HEK293T (cell line): ENCODE measurements at regions not wholly inside any gene's neighbourhood (a gene's known extent, or its start where the extent isn't known, plus 50 kb on each side); places are given as distances from the start of the nearest gene placed in this dataset.

Experiments used
- CTCF ChIA-PET: fragments of 350-600 bp; formaldehyde crosslinking; extraction: SDS; loops from one replicate; lab custom pipeline; 2021; ENCODE audit warnings: antibody characterized with exemption, inconsistent platforms; lab: Yijun Ruan, JAX
- POLR2A ChIA-PET: fragments of 350-600 bp; formaldehyde crosslinking; extraction: SDS; loops from one replicate; lab custom pipeline; 2020; ENCODE audit warnings: antibody characterized with exemption, inconsistent platforms; lab: Yijun Ruan, JAX
- DNase-seq: peaks from one replicate; pipeline ENCODE4 v3.0.0; 2012; ENCODE audit warnings: mixed read lengths; ENCODE audit errors: extremely low spot score
- ARNT ChIP-seq: fragments of 450-650 bp; IDR thresholded peaks from 2 replicates; pipeline ENCODE4 v1.6.1; 2017; ENCODE audit warnings: mild to moderate bottlenecking
- BHLHE40 ChIP-seq: fragments of 450-650 bp; IDR thresholded peaks from 2 replicates; pipeline ENCODE4 v1.6.1; 2016; ENCODE audit warnings: mild to moderate bottlenecking, moderate library complexity, borderline replicate concordance
- CTBP1 ChIP-seq: fragments of 450-650 bp; IDR thresholded peaks from 2 replicates; pipeline ENCODE4 v1.6.1; 2016; ENCODE audit warnings: borderline replicate concordance
- ELF4 ChIP-seq: fragments of 450-650 bp; IDR thresholded peaks from 2 replicates; pipeline ENCODE4 v1.6.1; 2017; ENCODE audit warnings: antibody characterized with exemption
- FOXA1 ChIP-seq: fragments of 450-650 bp; IDR thresholded peaks from 2 replicates; pipeline ENCODE4 v1.6.1; 2016; ENCODE audit warnings: mild to moderate bottlenecking
- FOXK2 ChIP-seq: fragments of 450-650 bp; IDR thresholded peaks from 2 replicates; pipeline ENCODE4 v1.6.1; 2016; ENCODE audit warnings: mild to moderate bottlenecking
- FOXM1 ChIP-seq: fragments of 450-650 bp; IDR thresholded peaks from 2 replicates; pipeline ENCODE4 v1.6.1; 2017; ENCODE audit warnings: mild to moderate bottlenecking, borderline replicate concordance
- HDGF ChIP-seq: fragments of 450-650 bp; IDR thresholded peaks from 2 replicates; pipeline ENCODE4 v1.6.1; 2017; ENCODE audit warnings: antibody characterized with exemption, borderline replicate concordance
- L3MBTL2 ChIP-seq: fragments of 450-650 bp; conservative IDR thresholded peaks from 2 replicates; pipeline ENCODE4 v1.6.1; 2016; ENCODE audit warnings: mild to moderate bottlenecking
- LEF1 ChIP-seq: fragments of 450-650 bp; IDR thresholded peaks from 2 replicates; pipeline ENCODE4 v1.6.1; 2017; ENCODE audit warnings: mild to moderate bottlenecking, borderline replicate concordance
- NFRKB ChIP-seq: fragments of 450-650 bp; IDR thresholded peaks from 2 replicates; pipeline ENCODE4 v1.6.1; 2016; ENCODE audit warnings: mild to moderate bottlenecking, moderate library complexity
- SP1 ChIP-seq: fragments of 450-650 bp; IDR thresholded peaks from 2 replicates; pipeline ENCODE4 v1.6.1; 2017
- SUZ12 ChIP-seq: fragments of 450-650 bp; IDR thresholded peaks from 2 replicates; pipeline ENCODE4 v1.6.1; 2016; ENCODE audit warnings: mild to moderate bottlenecking
- TARDBP ChIP-seq: fragments of 450-650 bp; IDR thresholded peaks from 2 replicates; pipeline ENCODE4 v1.6.1; 2016
- ZNF384 ChIP-seq: fragments of 450-650 bp; IDR thresholded peaks from 2 replicates; pipeline ENCODE4 v1.6.1; 2016
- TF ChIP-seq, protein P1 (sequence below): fragments of 450-650 bp; IDR thresholded peaks from 2 replicates; pipeline ENCODE4 v1.6.1; 2016

DNA sequence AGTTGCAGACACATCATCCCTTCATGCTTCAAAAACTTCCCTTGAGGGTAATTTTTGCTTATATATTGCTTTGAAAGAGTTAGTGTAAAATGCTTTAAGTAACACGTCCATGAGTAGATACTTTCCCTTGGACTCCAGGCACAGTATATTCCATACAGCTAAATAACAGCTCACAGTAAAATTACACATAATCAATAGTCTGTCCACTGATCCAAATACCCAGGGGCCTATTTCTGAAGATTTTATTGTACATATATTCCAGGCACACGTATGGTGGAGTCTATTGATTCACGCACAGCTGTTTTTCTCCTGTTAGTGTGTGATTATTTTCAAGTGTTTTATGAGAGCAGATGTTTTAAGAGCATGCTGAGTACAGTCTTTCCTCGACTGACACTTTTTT lies 223.7 kb upstream of the GRAMD2B start:
- DNase-seq: no peak
- ChIA-PET POLR2A (no interaction called here), CTCF (no interaction called here)
- TF ChIP-seq SUZ12: no peak
- no peak for TF ChIP-seq CTBP1
- no peak for TF ChIP-seq FOXM1
- TF ChIP-seq FOXA1: no peak
- no peak for TF ChIP-seq ARNT
- TF ChIP-seq SP1: no peak
- TF ChIP-seq L3MBTL2: no peak
- TF ChIP-seq LEF1: no peak
- no peak for TF ChIP-seq FOXK2

DNA sequence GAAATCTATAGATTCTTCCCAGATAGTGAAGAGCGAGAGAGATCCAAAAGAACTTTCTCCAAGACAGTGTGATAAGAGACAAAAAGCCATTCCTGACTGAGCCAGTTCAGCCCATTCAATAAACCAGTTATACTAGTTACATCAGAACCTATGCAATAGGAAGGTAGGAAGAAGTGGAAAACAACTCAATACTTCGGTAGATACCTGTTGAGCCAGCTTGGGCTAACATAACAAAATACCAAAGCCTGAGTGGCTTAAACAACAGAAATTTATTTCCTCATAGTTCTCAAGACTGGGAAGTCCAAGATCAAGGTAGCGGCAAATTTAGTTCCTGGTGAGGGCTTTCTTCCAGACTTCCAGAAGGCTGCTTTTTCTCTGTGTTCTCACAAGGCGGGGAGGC lies 214.5 kb upstream of the GRAMD2B start:
- ChIA-PET CTCF (no interaction called here), POLR2A (no interaction called here)
- TF ChIP-seq ARNT (no peak), HDGF (no peak), L3MBTL2 (no peak), SP1 (no peak), FOXK2 (no peak), TARDBP (no peak), FOXA1 (no peak), FOXM1 (no peak), LEF1 (no peak), BHLHE40 (no peak), ZNF384 (no peak), SUZ12 (no peak), NFRKB (no peak), ELF4 (no peak), CTBP1 (no peak)
- TF ChIP-seq, protein P1, sequence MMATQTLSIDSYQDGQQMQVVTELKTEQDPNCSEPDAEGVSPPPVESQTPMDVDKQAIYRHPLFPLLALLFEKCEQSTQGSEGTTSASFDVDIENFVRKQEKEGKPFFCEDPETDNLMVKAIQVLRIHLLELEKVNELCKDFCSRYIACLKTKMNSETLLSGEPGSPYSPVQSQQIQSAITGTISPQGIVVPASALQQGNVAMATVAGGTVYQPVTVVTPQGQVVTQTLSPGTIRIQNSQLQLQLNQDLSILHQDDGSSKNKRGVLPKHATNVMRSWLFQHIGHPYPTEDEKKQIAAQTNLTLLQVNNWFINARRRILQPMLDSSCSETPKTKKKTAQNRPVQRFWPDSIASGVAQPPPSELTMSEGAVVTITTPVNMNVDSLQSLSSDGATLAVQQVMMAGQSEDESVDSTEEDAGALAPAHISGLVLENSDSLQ: no peak
- no peak for DNase-seq

DNA sequence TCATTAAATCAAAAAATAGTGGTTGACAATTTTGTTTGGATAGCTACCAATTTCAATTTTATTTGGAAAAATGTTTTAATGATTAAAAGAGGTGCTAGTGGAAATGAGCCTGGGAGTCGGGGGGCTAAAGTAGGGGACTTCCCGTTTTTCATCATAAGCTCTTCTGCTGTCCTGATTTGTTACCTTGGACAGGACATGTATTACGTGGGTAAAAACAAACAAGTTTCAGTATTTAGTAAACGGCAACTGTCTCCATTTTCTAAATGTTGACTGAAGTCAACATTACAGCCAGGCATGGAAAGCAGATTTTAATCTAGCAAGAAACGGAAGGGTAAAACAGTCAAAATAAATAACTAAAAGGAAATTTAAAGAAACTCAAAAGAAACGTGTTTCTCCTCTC lies 212.3 kb upstream of the GRAMD2B start:
- ChIA-PET POLR2A (no interaction called here), CTCF (no interaction called here)
- no peak for DNase-seq
- TF ChIP-seq HDGF (no peak), ARNT (no peak), CTBP1 (no peak), ELF4 (no peak), FOXA1 (no peak), NFRKB (no peak), FOXK2 (no peak), SUZ12 (no peak), ZNF384 (no peak), SP1 (no peak), TARDBP (no peak), LEF1 (no peak)
- TF ChIP-seq, protein P1: no peak

DNA sequence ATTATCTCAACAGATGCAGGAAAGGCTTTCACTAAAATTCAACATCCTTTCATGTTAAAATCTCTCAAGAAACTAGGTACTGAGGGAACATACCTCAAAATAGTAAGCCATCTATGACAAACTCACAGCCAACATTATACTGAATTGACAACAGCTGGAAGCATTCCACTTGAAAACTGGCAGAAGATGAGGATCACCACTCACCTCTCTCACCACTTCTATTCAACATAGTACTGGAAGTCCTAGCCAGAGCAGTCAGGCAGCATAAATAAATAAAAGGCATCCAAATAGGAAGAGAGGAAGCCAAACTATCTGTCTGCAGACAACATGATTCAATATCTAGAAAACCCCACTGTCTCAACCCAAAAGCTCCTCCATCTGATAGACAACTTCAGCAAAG lies 203.6 kb upstream of the GRAMD2B start:
- TF ChIP-seq SUZ12: no peak
- no peak for TF ChIP-seq BHLHE40
- no peak for TF ChIP-seq LEF1
- TF ChIP-seq FOXA1: no peak
- TF ChIP-seq ZNF384: no peak
- TF ChIP-seq SP1: no peak
- TF ChIP-seq ELF4: no peak
- no peak for TF ChIP-seq NFRKB
- CTCF ChIA-PET: no interaction called here
- POLR2A ChIA-PET: no interaction called here
- DNase-seq: no peak

DNA sequence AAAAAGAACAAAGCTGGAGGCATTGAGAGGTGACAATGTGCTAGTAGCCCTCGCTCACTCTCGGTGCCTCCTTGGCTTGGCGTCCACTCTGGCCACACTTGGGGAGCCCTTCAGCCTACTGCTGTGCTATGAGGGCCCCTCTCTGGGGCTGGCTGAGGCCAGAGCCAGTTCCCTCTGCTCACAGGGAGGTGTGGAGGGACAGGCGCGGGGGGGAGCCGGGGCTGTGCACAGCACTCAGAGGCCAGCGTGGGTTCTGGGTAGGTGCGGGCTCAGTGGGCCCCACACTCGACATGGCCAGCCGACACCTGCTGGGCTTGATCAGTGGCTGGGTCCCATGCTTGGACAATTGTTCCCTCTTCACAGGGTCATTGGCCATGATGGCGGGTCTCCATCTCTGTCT lies 202.5 kb upstream of the GRAMD2B start:
- DNase-seq: no peak
- TF ChIP-seq SP1 (no peak), FOXK2 (no peak), CTBP1 (no peak), L3MBTL2 (no peak), TARDBP (no peak), BHLHE40 (no peak), ZNF384 (no peak), SUZ12 (no peak), FOXM1 (no peak)
- CTCF ChIA-PET: interaction anchor here (0.6 kb wide), 1 partner anchor 8 kb away, joined by 6 read pairs; no protein-coding TSS in a partner anchor
- POLR2A ChIA-PET: no interaction called here

DNA sequence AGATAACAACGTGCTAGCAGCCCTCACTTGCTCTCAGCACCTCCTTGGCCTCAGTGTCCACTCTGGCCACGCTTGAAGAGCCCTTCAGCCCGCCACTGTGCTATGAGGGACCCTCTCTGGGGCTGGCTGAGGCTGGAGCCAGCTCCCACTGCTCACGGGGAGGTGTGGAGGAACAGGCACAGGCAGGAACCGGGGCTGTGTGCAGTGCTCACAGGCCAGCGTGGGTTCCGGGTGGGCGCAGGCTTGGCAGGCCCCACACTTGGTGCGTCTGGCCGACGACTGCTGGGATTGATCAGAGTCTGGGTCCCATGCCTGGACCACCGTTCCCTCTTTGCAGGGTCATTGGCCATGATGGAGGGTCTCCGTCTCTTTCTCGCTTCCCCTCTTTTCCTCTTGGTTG lies 194.3 kb upstream of the GRAMD2B start:
- TF ChIP-seq ARNT (no peak), SP1 (no peak), BHLHE40 (no peak), LEF1 (no peak), FOXK2 (no peak)
- CTCF ChIA-PET: no interaction called here
- POLR2A ChIA-PET: no interaction called here
- no peak for DNase-seq

DNA sequence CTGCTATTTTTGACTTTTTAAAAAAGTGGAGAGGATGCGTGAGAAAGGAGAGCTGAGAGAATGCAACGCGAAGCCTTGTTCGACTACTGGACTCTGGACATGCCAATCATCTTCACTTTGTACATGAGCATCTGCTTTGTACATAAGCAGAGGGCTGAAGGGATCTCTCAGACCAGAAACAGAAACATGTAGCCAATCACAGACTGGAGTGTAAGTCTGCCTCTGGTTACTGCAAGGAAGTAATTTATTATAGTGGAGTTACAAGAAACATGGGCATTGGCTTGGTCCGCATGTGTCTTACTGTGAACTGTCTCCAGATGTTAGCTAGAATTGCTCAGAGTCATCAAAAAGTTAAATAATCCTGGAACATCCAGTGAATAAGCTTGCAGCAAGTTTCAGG lies 190.0 kb upstream of the GRAMD2B start:
- no peak for TF ChIP-seq NFRKB
- TF ChIP-seq TARDBP: no peak
- TF ChIP-seq ARNT: no peak
- CTCF ChIA-PET: interaction anchor here (0.6 kb wide), 1 partner anchor 315 kb away, joined by 7 read pairs; no protein-coding TSS in a partner anchor
- DNase-seq: no peak
- POLR2A ChIA-PET: no interaction called here
